GM12878 (cell line): ENCODE measurements at regions not wholly inside any gene's neighbourhood (a gene's known extent, or its start where the extent isn't known, plus 50 kb on each side); places are given as distances from the start of the nearest gene placed in this dataset.

Experiments
- ATAC-seq: fragments of 200-7000 bp; cut with Tn5 transposase; 3 replicates; pipeline ENCODE4 v1.9.1; 2020; ENCODE audit warnings: mild to moderate bottlenecking, moderate library complexity
- BruUV-seq: library from RNA; stranded (reverse); fragments of 400-500 nt; replicated peaks from 2 replicates; lab custom pipeline; 2021; lab: Mats Ljungman, UMichigan
- CTCF ChIA-PET: fragments of 300-600 bp; sonication (Branson Sonifier 250); formaldehyde crosslinking; extraction: SDS; loops from one replicate; lab custom pipeline; 2021; ENCODE audit warnings: inconsistent platforms; lab: Yijun Ruan, JAX
- POLR2A ChIA-PET: fragments of 350-600 bp; formaldehyde crosslinking; extraction: SDS; loops from one replicate; lab custom pipeline; 2021; ENCODE audit warnings: inconsistent platforms; lab: Charles Lee
- RAD21 ChIA-PET: fragments of 300-600 bp; sonication (Branson Sonifier 250); formaldehyde crosslinking; loops from one replicate; lab custom pipeline; 2023; ENCODE audit warnings: antibody characterized with exemption; ENCODE audit not compliant: unreplicated experiment; lab: Charles Lee
- SMC1A ChIA-PET: fragments of 300-600 bp; sonication (Branson Sonifier 250); formaldehyde crosslinking; loops from one replicate; lab custom pipeline; 2023; ENCODE audit not compliant: unreplicated experiment, uncharacterized antibody; lab: Charles Lee
- DNase-seq: peaks from one replicate; pipeline ENCODE4 v3.0.0-alpha.2; 2011; ENCODE audit warnings: low read depth, low spot score
- FAIRE-seq: peaks from 3 replicates; lab custom pipeline; 2011; peaks lifted over from hg19 to GRCh38; lab: Jason Lieb, UNC
- H2AFZ ChIP-seq: 2 replicates; pipeline ENCODE4 v1.6.0; 2011; ENCODE audit warnings: low read depth, low read length, control low read depth; ENCODE audit not compliant: control insufficient read depth
- H3K27ac ChIP-seq: 2 replicates; pipeline ENCODE4 v1.5.1; 2011; ENCODE audit warnings: control low read depth; ENCODE audit not compliant: control insufficient read depth, insufficient read depth
- H3K27me3 ChIP-seq, 2 experiments: replicated peaks in 1 of 2; 2 replicates each; pipeline versions ENCODE4 v1.6.0 to v1.6.1; 2011; ENCODE audit warnings: low read length in 1 of 2; ENCODE audit not compliant: control insufficient read depth in 2 of 2, insufficient read depth in 2 of 2
- H3K36me3 ChIP-seq, 2 experiments: 2 replicates each; pipeline ENCODE4 v1.5.1; 2011; ENCODE audit warnings: low read length in 1 of 2; ENCODE audit not compliant: control insufficient read depth in 2 of 2, insufficient read depth in 2 of 2
- H3K4me1 ChIP-seq: 2 replicates; pipeline ENCODE4 v1.6.1; 2011; ENCODE audit warnings: mild to moderate bottlenecking, low read length, moderate library complexity, mixed read lengths; ENCODE audit not compliant: control insufficient read depth, insufficient read depth
- H3K4me2 ChIP-seq: 2 replicates; pipeline ENCODE4 v1.6.0; 2011; ENCODE audit warnings: control low read depth; ENCODE audit not compliant: control insufficient read depth, insufficient read depth
- H3K4me3 ChIP-seq: fragments of 200-600 bp; sonication (generic); 2 replicates; pipeline ENCODE4 v1.5.1; 2016
- H3K79me2 ChIP-seq: 2 replicates; pipeline ENCODE4 v1.6.0; 2011; ENCODE audit warnings: low read length; ENCODE audit not compliant: control insufficient read depth, insufficient read depth
- H3K9ac ChIP-seq: 2 replicates; pipeline ENCODE4 v1.8.0; 2011; ENCODE audit warnings: low read length, control low read depth, mixed read lengths; ENCODE audit not compliant: control insufficient read depth, insufficient read depth
- H3K9me3 ChIP-seq: replicated peaks from 3 replicates; pipeline ENCODE4 v1.5.1; 2011; ENCODE audit warnings: mild to moderate bottlenecking, low read length; ENCODE audit not compliant: control insufficient read depth, insufficient read depth
- H4K20me1 ChIP-seq: 2 replicates; pipeline ENCODE4 v1.6.0; 2011; ENCODE audit not compliant: control insufficient read depth, insufficient read depth
- BMI1 ChIP-seq: fragments of 450-650 bp; IDR thresholded peaks from 2 replicates; pipeline ENCODE4 v1.6.1; 2016; ENCODE audit warnings: mild to moderate bottlenecking, moderate library complexity, borderline replicate concordance
- CBX5 ChIP-seq: sonication (generic); IDR thresholded peaks from 2 replicates; pipeline ENCODE4 v1.6.1; 2016; ENCODE audit warnings: low read depth, moderate library complexity, mild to moderate bottlenecking, inconsistent platforms
- ELK1 ChIP-seq: IDR thresholded peaks from 2 replicates; pipeline ENCODE4 v1.6.1; 2012; ENCODE audit warnings: low read depth, low read length, improper control_type of control experiment
- ETV6 ChIP-seq, 2 experiments: fragments of 450-650 bp in 1 of 2; IDR thresholded peaks in 1 of 2; conservative IDR thresholded peaks in 1 of 2; 2 replicates each; pipeline ENCODE4 v1.6.1; 2014; ENCODE audit warnings: antibody characterized with exemption in 1 of 2, borderline replicate concordance in 1 of 2, low read depth in 1 of 2, mild to moderate bottlenecking in 1 of 2, moderate library complexity in 1 of 2
- KAT2A ChIP-seq: conservative IDR thresholded peaks from 2 replicates; pipeline ENCODE4 v1.6.1; 2011; ENCODE audit warnings: low read depth, low read length; ENCODE audit not compliant: control insufficient read depth
- MEF2A ChIP-seq: IDR thresholded peaks from 2 replicates; pipeline ENCODE4 v1.6.1; 2011; ENCODE audit warnings: low read depth, mild to moderate bottlenecking, low read length, moderate library complexity; ENCODE audit not compliant: insufficient read depth
- RAD21 ChIP-seq: IDR thresholded peaks from 2 replicates; pipeline ENCODE4 v1.6.1; 2011; ENCODE audit warnings: mild to moderate bottlenecking, low read depth, low read length, moderate library complexity; ENCODE audit not compliant: insufficient read depth
- RELA ChIP-seq: fragments of 450-650 bp; IDR thresholded peaks from 2 replicates; pipeline ENCODE4 v1.8.0; 2014; ENCODE audit warnings: borderline replicate concordance; ENCODE audit not compliant: partially characterized antibody
- SMAD5 ChIP-seq: IDR thresholded peaks from 2 replicates; pipeline ENCODE4 v1.6.1; 2016; ENCODE audit warnings: antibody characterized with exemption, low read depth
- TARDBP ChIP-seq: IDR thresholded peaks from 2 replicates; pipeline ENCODE4 v1.6.1; 2016; ENCODE audit warnings: borderline replicate concordance
- WGBS: methylation state at CpG from one replicate; pipeline ENCODE4 v1.1.6; 2016; ENCODE audit warnings: low lambda C conversion rate; ENCODE audit not compliant: insufficient replicate concordance, insufficient coverage; ENCODE audit errors: missing lambda C conversion rate; 5-methylcytosine and 5-hydroxymethylcytosine counted together
- in situ Hi-C: fragments of 300-500 bp; cut with MboI; formaldehyde crosslinking; loops from 9 replicates; pipeline ENCODE4 v1.14.3; 2018; ENCODE audit warnings: mixed read lengths
- intact Hi-C: fragments of 100-400 bp; cut with micrococcal nuclease; formaldehyde crosslinking; loops from one replicate; pipeline ENCODE4 v1.14.2; 2022; ENCODE audit not compliant: unreplicated experiment
- TF ChIP-seq, protein P1 (sequence below): fragments of 450-650 bp; IDR thresholded peaks from 2 replicates; pipeline ENCODE4 v1.6.1; 2017; ENCODE audit warnings: mild to moderate bottlenecking, moderate library complexity
- TF ChIP-seq, protein P2 (sequence below): IDR thresholded peaks from 2 replicates; pipeline ENCODE4 v1.6.1; 2011; ENCODE audit warnings: mild to moderate bottlenecking, low read depth, low read length, moderate library complexity; ENCODE audit not compliant: insufficient replicate concordance

DNA sequence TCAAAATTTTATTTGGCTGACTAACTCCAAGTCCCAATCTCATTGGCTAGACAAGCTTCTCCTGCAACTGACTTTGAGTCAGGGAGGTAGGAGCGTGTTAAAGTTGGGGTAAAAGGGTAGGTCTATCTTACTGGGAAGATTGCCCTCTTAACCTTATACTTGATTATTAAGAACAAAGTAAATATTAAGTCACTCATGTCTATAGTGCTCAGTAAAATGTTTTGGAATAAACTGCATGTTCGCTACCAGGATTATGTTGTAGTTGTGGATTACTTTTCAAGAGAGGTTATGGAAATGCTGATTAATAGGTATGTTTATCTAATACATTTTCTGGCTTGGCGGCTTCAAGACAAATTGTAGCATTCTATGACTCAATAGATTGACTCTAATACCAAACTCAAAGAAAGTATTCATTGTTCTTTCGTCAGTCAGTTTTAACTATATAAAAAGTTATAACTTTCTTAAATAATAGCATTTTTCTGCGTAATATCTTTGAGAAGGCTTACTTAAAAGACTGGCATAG is 539.1 kb downstream of the PSAT1 start (continued):
- TF ChIP-seq, protein P1, sequence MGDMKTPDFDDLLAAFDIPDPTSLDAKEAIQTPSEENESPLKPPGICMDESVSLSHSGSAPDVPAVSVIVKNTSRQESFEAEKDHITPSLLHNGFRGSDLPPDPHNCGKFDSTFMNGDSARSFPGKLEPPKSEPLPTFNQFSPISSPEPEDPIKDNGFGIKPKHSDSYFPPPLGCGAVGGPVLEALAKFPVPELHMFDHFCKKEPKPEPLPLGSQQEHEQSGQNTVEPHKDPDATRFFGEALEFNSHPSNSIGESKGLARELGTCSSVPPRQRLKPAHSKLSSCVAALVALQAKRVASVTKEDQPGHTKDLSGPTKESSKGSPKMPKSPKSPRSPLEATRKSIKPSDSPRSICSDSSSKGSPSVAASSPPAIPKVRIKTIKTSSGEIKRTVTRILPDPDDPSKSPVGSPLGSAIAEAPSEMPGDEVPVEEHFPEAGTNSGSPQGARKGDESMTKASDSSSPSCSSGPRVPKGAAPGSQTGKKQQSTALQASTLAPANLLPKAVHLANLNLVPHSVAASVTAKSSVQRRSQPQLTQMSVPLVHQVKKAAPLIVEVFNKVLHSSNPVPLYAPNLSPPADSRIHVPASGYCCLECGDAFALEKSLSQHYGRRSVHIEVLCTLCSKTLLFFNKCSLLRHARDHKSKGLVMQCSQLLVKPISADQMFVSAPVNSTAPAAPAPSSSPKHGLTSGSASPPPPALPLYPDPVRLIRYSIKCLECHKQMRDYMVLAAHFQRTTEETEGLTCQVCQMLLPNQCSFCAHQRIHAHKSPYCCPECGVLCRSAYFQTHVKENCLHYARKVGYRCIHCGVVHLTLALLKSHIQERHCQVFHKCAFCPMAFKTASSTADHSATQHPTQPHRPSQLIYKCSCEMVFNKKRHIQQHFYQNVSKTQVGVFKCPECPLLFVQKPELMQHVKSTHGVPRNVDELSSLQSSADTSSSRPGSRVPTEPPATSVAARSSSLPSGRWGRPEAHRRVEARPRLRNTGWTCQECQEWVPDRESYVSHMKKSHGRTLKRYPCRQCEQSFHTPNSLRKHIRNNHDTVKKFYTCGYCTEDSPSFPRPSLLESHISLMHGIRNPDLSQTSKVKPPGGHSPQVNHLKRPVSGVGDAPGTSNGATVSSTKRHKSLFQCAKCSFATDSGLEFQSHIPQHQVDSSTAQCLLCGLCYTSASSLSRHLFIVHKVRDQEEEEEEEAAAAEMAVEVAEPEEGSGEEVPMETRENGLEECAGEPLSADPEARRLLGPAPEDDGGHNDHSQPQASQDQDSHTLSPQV: no peak
- TF ChIP-seq MEF2A (no peak), ETV6 (conservative IDR thresholded peaks at IDR 0.05 in 1 of 2, IDR thresholded peaks at IDR 0.05 in 1 of 2; ENCODE audit: borderline replicate concordance in 1 of 2, low read depth in 1 of 2) (no peak), SMAD5 (no peak), BMI1 (no peak)
- TF ChIP-seq, protein P2, sequence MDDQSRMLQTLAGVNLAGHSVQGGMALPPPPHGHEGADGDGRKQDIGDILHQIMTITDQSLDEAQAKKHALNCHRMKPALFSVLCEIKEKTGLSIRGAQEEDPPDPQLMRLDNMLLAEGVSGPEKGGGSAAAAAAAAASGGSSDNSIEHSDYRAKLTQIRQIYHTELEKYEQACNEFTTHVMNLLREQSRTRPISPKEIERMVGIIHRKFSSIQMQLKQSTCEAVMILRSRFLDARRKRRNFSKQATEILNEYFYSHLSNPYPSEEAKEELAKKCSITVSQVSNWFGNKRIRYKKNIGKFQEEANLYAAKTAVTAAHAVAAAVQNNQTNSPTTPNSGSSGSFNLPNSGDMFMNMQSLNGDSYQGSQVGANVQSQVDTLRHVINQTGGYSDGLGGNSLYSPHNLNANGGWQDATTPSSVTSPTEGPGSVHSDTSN: no peak

GRCh38 chr9:78839252-78839651 is 542.3 kb downstream of the PSAT1 start:
- intact Hi-C loops: no loop called here
- H4K20me1 ChIP-seq: no peaks in the 10 kb centered on the region
- no peaks in the 10 kb centered on the region for H3K9me3 ChIP-seq
- DNase-seq: no peak
- H3K36me3 ChIP-seq: no peaks in the 10 kb centered on the region
- H3K27me3 ChIP-seq: no peaks in the 10 kb centered on the region
- ChIA-PET POLR2A (no interaction called here), CTCF (no interaction called here), RAD21 (no interaction called here), SMC1A (no interaction called here)
- H3K4me2 ChIP-seq: no peak overlapping the region
- no peak overlapping the region for H3K4me3 ChIP-seq
- in situ Hi-C loops: no loop called here
- H3K4me1 ChIP-seq: no peaks in the 10 kb centered on the region
- H2AFZ ChIP-seq: no peak overlapping the region
- 54% methylated on average over 2 of the region's 2 CpGs for WGBS
- BruUV-seq: no TSS peak
- no peak overlapping the region for H3K9ac ChIP-seq
- no peak for FAIRE-seq
- ATAC-seq: no peak
- no peaks in the 10 kb centered on the region for H3K79me2 ChIP-seq
- H3K27ac ChIP-seq: no peak overlapping the region
- no peak for TF ChIP-seq ELK1
- TF ChIP-seq TARDBP: no peak
- no peak for TF ChIP-seq RAD21
- no peak for TF ChIP-seq CBX5
- no peak for TF ChIP-seq KAT2A
- no peak for TF ChIP-seq RELA
